HEK293 (cell line): ENCODE measurements at regions not wholly inside any gene's neighbourhood (a gene's known extent, or its start where the extent isn't known, plus 50 kb on each side); places are given as distances from the start of the nearest gene placed in this dataset.

Source experiments
- CTCF ChIA-PET: fragments of 350-600 bp; formaldehyde crosslinking; extraction: SDS; loops from one replicate; lab custom pipeline; 2021; ENCODE audit warnings: antibody characterized with exemption; lab: Yijun Ruan, JAX
- POLR2A ChIA-PET: fragments of 300-600 bp; formaldehyde crosslinking; extraction: SDS; loops from one replicate; lab custom pipeline; 2020; ENCODE audit warnings: antibody characterized with exemption, inconsistent platforms; lab: Yijun Ruan, JAX
- H3K27ac ChIP-seq: fragments of 200-500 bp; sonication (Bioruptor generic); 2 replicates; pipeline ENCODE4 v1.5.1; 2014; ENCODE audit warnings: low read depth, low read length, control low read depth, inconsistent platforms; ENCODE audit errors: extremely low read depth
- H3K36me3 ChIP-seq, 2 experiments: fragments of 200-500 bp in 1 of 2; sonication (Bioruptor generic) in 1 of 2; 1 replicate in 1 of 2; 2 replicates in 1 of 2; pipeline ENCODE4 v1.5.1; 2014 to 2017; ENCODE audit warnings: inconsistent platforms in 2 of 2, low read length in 2 of 2; ENCODE audit not compliant: control insufficient read depth in 2 of 2, insufficient read depth in 1 of 2
- H3K4me1 ChIP-seq: fragments of 200-500 bp; sonication (Bioruptor generic); 2 replicates; pipeline ENCODE4 v1.5.1; 2014; ENCODE audit warnings: mild to moderate bottlenecking, low read length, inconsistent platforms; ENCODE audit not compliant: control insufficient read depth, insufficient read depth
- H3K4me3 ChIP-seq: 2 replicates; pipeline ENCODE4 v1.5.1; 2011; ENCODE audit warnings: low read depth, mild to moderate bottlenecking, control low read depth, low read length, moderate library complexity
- H3K9me3 ChIP-seq: fragments of 200-500 bp; sonication (Bioruptor generic); 2 replicates; pipeline ENCODE4 v1.5.1; 2014; ENCODE audit warnings: low read depth, low read length, inconsistent platforms; ENCODE audit not compliant: control insufficient read depth, insufficient read depth
- HOXC10 ChIP-seq: sonication (generic); formaldehyde crosslinking; IDR thresholded peaks from 2 replicates; pipeline ENCODE4 v1.8.1; 2023; ENCODE audit warnings: mild to moderate bottlenecking, missing genetic modification reagents
- PRDM10 ChIP-seq: fragments of 450-650 bp; formaldehyde crosslinking; IDR thresholded peaks from 2 replicates; pipeline ENCODE4 v1.5.1; 2016; ENCODE audit warnings: missing biosample characterization, missing genetic modification characterization
- WT1 ChIP-seq: fragments of 450-650 bp; formaldehyde crosslinking; IDR thresholded peaks from 2 replicates; pipeline ENCODE4 v1.5.1; 2016; ENCODE audit warnings: missing biosample characterization, missing genetic modification characterization
- ZBTB20 ChIP-seq: fragments of 450-650 bp; formaldehyde crosslinking; IDR thresholded peaks from 2 replicates; pipeline ENCODE4 v1.5.1; 2016; ENCODE audit warnings: missing biosample characterization, missing genetic modification characterization
- ZBTB8A ChIP-seq: fragments of 450-650 bp; formaldehyde crosslinking; IDR thresholded peaks from 2 replicates; pipeline ENCODE4 v1.5.1; 2016; ENCODE audit warnings: missing biosample characterization, missing genetic modification characterization
- ZFP69B ChIP-seq: fragments of 450-650 bp; formaldehyde crosslinking; IDR thresholded peaks from 2 replicates; pipeline ENCODE4 v1.5.1; 2016; ENCODE audit warnings: missing biosample characterization, missing genetic modification characterization
- ZNF10 ChIP-seq: fragments of 450-650 bp; formaldehyde crosslinking; IDR thresholded peaks from 2 replicates; pipeline ENCODE4 v1.5.1; 2017; ENCODE audit warnings: missing biosample characterization, missing genetic modification characterization
- ZNF138 ChIP-seq: fragments of 450-650 bp; formaldehyde crosslinking; IDR thresholded peaks from 2 replicates; pipeline ENCODE4 v1.5.1; 2016; ENCODE audit warnings: missing biosample characterization, missing genetic modification characterization, borderline replicate concordance
- ZNF146 ChIP-seq: fragments of 450-650 bp; formaldehyde crosslinking; IDR thresholded peaks from 2 replicates; pipeline ENCODE4 v1.5.1; 2016; ENCODE audit warnings: missing biosample characterization, missing genetic modification characterization
- ZNF19 ChIP-seq: fragments of 450-650 bp; formaldehyde crosslinking; IDR thresholded peaks from 2 replicates; pipeline ENCODE4; 2016; ENCODE audit warnings: missing biosample characterization, missing genetic modification characterization, low read depth
- ZNF433 ChIP-seq: fragments of 450-650 bp; formaldehyde crosslinking; IDR thresholded peaks from 2 replicates; pipeline ENCODE4 v1.5.1; 2016; ENCODE audit warnings: missing biosample characterization, missing genetic modification characterization, low read depth
- ZNF561 ChIP-seq: fragments of 450-650 bp; IDR thresholded peaks from 2 replicates; pipeline ENCODE4 v1.5.1; 2018; ENCODE audit warnings: missing biosample characterization, missing genetic modification characterization, borderline replicate concordance
- ZNF677 ChIP-seq: fragments of 450-650 bp; IDR thresholded peaks from 2 replicates; pipeline ENCODE4 v1.5.0; 2018; ENCODE audit warnings: missing biosample characterization, mild to moderate bottlenecking, missing genetic modification characterization, moderate library complexity
- ZNF747 ChIP-seq: fragments of 450-650 bp; formaldehyde crosslinking; IDR thresholded peaks from 2 replicates; pipeline ENCODE4 v1.5.1; 2016; ENCODE audit warnings: missing biosample characterization, missing genetic modification characterization
- ZNF768 ChIP-seq: fragments of 450-650 bp; formaldehyde crosslinking; IDR thresholded peaks from 2 replicates; pipeline ENCODE4 v1.5.1; 2018; ENCODE audit warnings: missing biosample characterization, mild to moderate bottlenecking, missing genetic modification characterization
- ZNF791 ChIP-seq: fragments of 450-650 bp; formaldehyde crosslinking; IDR thresholded peaks from 2 replicates; pipeline ENCODE4 v1.5.1; 2016; ENCODE audit warnings: missing biosample characterization, missing genetic modification characterization
- ZNF837 ChIP-seq: fragments of 450-650 bp; formaldehyde crosslinking; IDR thresholded peaks from 2 replicates; pipeline ENCODE4 v1.5.1; 2016; ENCODE audit warnings: missing biosample characterization, missing genetic modification characterization
- ZNF843 ChIP-seq: fragments of 450-650 bp; formaldehyde crosslinking; IDR thresholded peaks from 2 replicates; pipeline ENCODE4 v1.5.1; 2016; ENCODE audit warnings: missing biosample characterization, missing genetic modification characterization
- TF ChIP-seq, protein P1 (sequence below): fragments of 450-650 bp; formaldehyde crosslinking; optimal IDR thresholded peaks from 2 replicates; pipeline ENCODE3; 2016; ENCODE audit warnings: missing biosample characterization, mild to moderate bottlenecking, missing genetic modification characterization
- TF ChIP-seq, protein P2 (sequence below): fragments of 450-650 bp; formaldehyde crosslinking; IDR thresholded peaks from 2 replicates; pipeline ENCODE4 v1.5.1; 2016; ENCODE audit warnings: missing biosample characterization, missing genetic modification characterization
- TF ChIP-seq, protein P3 (sequence below): fragments of 450-650 bp; formaldehyde crosslinking; IDR thresholded peaks from 2 replicates; pipeline ENCODE4 v1.5.1; 2017; ENCODE audit warnings: missing biosample characterization, missing genetic modification characterization
- TF ChIP-seq, protein P4 (sequence below): fragments of 450-650 bp; formaldehyde crosslinking; IDR thresholded peaks from 2 replicates; pipeline ENCODE4 v1.5.1; 2016; ENCODE audit warnings: missing biosample characterization, missing genetic modification characterization
- TF ChIP-seq, protein P5 (sequence below): fragments of 450-650 bp; formaldehyde crosslinking; IDR thresholded peaks from 2 replicates; pipeline ENCODE4 v1.5.1; 2016; ENCODE audit warnings: missing biosample characterization, missing genetic modification characterization

GRCh38 chr11:22556381-22556780 lies 69.2 kb downstream of the FANCF start:
- CTCF ChIA-PET = interaction anchor here (1.2 kb wide), 1 partner anchor 222 kb away, joined by 4 read pairs; no protein-coding TSS in a partner anchor
- Histone ChIP-seq H3K36me3 (no peaks in the 10 kb centered on the region), H3K4me3 (no peak overlapping the region), H3K27ac (no peak overlapping the region), H3K4me1 (no peaks in the 10 kb centered on the region), H3K9me3 (no peaks in the 10 kb centered on the region)
- POLR2A ChIA-PET = interaction anchor here (0.8 kb wide), 1 partner anchor 69 kb away, joined by 3 read pairs; no protein-coding TSS in a partner anchor
- TF ChIP-seq ZBTB8A (tag by site-specific recombination) (no peak), PRDM10 (tag by site-specific recombination) (no peak), ZNF10 (tag by site-specific recombination) (no peak), WT1 (tag by site-specific recombination) (no peak), ZNF677 (tag by site-specific recombination) (no peak), ZNF561 (no peak), ZNF19 (tag by site-specific recombination) (no peak), ZNF843 (tag by site-specific recombination) (no peak), ZNF433 (tag by site-specific recombination) (no peak), ZNF146 (tag by site-specific recombination) (no peak), ZNF138 (no peak), ZNF791 (tag by site-specific recombination) (no peak), ZFP69B (tag by site-specific recombination) (no peak)
- TF ChIP-seq, protein P1, sequence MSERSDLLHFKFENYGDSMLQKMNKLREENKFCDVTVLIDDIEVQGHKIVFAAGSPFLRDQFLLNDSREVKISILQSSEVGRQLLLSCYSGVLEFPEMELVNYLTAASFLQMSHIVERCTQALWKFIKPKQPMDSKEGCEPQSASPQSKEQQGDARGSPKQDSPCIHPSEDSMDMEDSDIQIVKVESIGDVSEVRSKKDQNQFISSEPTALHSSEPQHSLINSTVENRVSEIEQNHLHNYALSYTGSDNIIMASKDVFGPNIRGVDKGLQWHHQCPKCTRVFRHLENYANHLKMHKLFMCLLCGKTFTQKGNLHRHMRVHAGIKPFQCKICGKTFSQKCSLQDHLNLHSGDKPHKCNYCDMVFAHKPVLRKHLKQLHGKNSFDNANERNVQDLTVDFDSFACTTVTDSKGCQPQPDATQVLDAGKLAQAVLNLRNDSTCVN (tag by site-specific recombination) = no peak
- TF ChIP-seq, protein P2, sequence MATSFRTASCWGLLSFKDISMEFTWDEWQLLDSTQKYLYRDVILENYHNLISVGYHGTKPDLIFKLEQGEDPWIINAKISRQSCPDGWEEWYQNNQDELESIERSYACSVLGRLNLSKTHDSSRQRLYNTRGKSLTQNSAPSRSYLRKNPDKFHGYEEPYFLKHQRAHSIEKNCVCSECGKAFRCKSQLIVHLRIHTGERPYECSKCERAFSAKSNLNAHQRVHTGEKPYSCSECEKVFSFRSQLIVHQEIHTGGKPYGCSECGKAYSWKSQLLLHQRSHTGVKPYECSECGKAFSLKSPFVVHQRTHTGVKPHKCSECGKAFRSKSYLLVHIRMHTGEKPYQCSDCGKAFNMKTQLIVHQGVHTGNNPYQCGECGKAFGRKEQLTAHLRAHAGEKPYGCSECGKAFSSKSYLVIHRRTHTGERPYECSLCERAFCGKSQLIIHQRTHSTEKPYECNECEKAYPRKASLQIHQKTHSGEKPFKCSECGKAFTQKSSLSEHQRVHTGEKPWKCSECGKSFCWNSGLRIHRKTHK (tag by site-specific recombination) = no peak

DNA sequence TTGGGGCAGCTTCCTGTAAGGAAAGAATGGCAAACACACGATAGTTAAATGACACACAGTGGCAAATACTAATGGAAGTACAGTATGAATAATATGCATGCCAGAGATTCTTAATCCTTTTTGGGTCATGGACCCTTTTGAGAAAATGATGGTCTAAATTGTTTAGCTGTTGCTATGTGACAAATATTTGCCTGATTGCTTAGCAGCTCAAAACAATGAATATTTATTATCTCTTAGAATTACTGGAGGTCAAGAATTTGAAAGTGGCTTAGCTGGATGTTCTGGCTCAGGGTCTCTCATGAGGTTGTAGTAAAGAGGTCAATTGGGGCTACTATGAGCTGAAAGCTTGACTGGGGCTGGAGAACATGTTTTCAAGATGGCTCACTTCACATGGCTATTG lies 69.7 kb downstream of the FANCF start:
- H3K4me1 ChIP-seq = no peaks in the 10 kb centered on the region
- H3K27ac ChIP-seq = no peak overlapping the region
- H3K9me3 ChIP-seq = no peaks in the 10 kb centered on the region
- H3K36me3 ChIP-seq = no peaks in the 10 kb centered on the region
- POLR2A ChIA-PET = interaction anchor here (0.8 kb wide), 1 partner anchor 69 kb away, joined by 3 read pairs; no protein-coding TSS in a partner anchor
- no peak overlapping the region for H3K4me3 ChIP-seq
- CTCF ChIA-PET = interaction anchor here (1.2 kb wide), 1 partner anchor 223 kb away, joined by 4 read pairs; no protein-coding TSS in a partner anchor
- TF ChIP-seq, protein P3, sequence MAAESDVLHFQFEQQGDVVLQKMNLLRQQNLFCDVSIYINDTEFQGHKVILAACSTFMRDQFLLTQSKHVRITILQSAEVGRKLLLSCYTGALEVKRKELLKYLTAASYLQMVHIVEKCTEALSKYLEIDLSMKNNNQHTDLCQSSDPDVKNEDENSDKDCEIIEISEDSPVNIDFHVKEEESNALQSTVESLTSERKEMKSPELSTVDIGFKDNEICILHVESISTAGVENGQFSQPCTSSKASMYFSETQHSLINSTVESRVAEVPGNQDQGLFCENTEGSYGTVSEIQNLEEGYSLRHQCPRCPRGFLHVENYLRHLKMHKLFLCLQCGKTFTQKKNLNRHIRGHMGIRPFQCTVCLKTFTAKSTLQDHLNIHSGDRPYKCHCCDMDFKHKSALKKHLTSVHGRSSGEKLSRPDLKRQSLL (tag by site-specific recombination) = no peak
- no peak for TF ChIP-seq ZNF837
- TF ChIP-seq HOXC10 = no peak
- TF ChIP-seq ZNF747 (tag by site-specific recombination) = no peak
- TF ChIP-seq, protein P4, sequence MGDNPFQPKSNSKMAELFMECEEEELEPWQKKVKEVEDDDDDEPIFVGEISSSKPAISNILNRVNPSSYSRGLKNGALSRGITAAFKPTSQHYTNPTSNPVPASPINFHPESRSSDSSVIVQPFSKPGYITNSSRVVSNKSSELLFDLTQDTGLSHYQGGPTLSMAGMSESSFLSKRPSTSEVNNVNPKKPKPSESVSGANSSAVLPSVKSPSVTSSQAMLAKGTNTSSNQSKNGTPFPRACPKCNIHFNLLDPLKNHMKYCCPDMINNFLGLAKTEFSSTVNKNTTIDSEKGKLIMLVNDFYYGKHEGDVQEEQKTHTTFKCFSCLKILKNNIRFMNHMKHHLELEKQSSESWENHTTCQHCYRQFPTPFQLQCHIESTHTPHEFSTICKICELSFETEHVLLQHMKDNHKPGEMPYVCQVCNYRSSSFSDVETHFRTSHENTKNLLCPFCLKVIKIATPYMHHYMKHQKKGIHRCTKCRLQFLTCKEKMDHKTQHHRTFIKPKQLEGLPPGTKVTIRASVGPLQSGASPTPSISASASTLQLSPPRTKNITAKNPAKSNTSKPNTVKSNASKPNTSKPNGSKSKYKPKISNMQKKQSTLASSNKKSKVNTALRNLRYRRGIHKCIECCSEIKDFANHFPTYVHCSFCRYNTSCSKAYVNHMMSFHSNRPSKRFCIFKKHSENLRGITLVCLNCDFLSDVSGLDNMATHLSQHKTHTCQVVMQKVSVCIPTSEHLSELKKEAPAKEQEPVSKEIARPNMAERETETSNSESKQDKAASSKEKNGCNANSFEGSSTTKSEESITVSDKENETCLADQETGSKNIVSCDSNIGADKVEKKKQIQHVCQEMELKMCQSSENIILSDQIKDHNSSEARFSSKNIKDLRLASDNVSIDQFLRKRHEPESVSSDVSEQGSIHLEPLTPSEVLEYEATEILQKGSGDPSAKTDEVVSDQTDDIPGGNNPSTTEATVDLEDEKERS (tag by site-specific recombination) = no peak
- TF ChIP-seq, protein P5, sequence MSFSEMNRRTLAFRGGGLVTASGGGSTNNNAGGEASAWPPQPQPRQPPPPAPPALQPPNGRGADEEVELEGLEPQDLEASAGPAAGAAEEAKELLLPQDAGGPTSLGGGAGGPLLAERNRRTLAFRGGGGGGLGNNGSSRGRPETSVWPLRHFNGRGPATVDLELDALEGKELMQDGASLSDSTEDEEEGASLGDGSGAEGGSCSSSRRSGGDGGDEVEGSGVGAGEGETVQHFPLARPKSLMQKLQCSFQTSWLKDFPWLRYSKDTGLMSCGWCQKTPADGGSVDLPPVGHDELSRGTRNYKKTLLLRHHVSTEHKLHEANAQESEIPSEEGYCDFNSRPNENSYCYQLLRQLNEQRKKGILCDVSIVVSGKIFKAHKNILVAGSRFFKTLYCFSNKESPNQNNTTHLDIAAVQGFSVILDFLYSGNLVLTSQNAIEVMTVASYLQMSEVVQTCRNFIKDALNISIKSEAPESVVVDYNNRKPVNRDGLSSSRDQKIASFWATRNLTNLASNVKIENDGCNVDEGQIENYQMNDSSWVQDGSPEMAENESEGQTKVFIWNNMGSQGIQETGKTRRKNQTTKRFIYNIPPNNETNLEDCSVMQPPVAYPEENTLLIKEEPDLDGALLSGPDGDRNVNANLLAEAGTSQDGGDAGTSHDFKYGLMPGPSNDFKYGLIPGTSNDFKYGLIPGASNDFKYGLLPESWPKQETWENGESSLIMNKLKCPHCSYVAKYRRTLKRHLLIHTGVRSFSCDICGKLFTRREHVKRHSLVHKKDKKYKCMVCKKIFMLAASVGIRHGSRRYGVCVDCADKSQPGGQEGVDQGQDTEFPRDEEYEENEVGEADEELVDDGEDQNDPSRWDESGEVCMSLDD (tag by site-specific recombination) = no peak
- no peak for TF ChIP-seq ZBTB20 (tag by site-specific recombination)
- no peak for TF ChIP-seq ZNF768 (tag by site-specific recombination)
